ENCODE measurements at regions not wholly inside any gene's neighbourhood (a gene's known extent, or its start where the extent isn't known, plus 50 kb on each side); places are given as distances from the start of the nearest gene placed in this dataset.

GRCh38 chr12:93183940-93184671 lies 193.6 kb upstream of the NUDT4 start:
- peak; percentile 81 for DNase-seq

- DNase-seq: no peak
Observed at GRCh38 chr12:93184672-93185368, 192.9 kb upstream of the NUDT4 start.

GRCh38 chr12:93185369-93185741 lies 192.4 kb upstream of the NUDT4 start:
- no peak for DNase-seq

GRCh38 chr12:93186131-93186530 lies 191.6 kb upstream of the NUDT4 start:
- no peak for DNase-seq

- DNase-seq: no peak
Observed at GRCh38 chr12:93186621-93187020, 191.1 kb upstream of the NUDT4 start.

- no peak for DNase-seq
Observed at GRCh38 chr12:93191423-93191822, 186.3 kb upstream of the NUDT4 start.

- no peak for DNase-seq
Observed at GRCh38 chr12:93191956-93192355, 185.8 kb upstream of the NUDT4 start.

GRCh38 chr12:93192878-93193277 lies 184.8 kb upstream of the NUDT4 start:
- no peak for DNase-seq

- DNase-seq: no peak
Observed at GRCh38 chr12:93195511-93195910, 182.2 kb upstream of the NUDT4 start.

- DNase-seq: no peak
Observed at GRCh38 chr12:93197067-93197593, 180.6 kb upstream of the NUDT4 start.

GRCh38 chr12:93198086-93198485 lies 179.6 kb upstream of the NUDT4 start:
- no peak for DNase-seq

- DNase-seq: no peak
Observed at GRCh38 chr12:93199831-93200236, 177.9 kb upstream of the NUDT4 start.

- no peak for DNase-seq
Observed at GRCh38 chr12:93200291-93200917, 177.3 kb upstream of the NUDT4 start.

GRCh38 chr12:93201990-93202389 lies 175.7 kb upstream of the NUDT4 start:
- DNase-seq: no peak

GRCh38 chr12:93202688-93203087 lies 175.0 kb upstream of the NUDT4 start:
- no peak for DNase-seq

- DNase-seq: no peak
Observed at GRCh38 chr12:93203361-93203760, 174.4 kb upstream of the NUDT4 start.

GRCh38 chr12:93204896-93205295 lies 172.8 kb upstream of the NUDT4 start:
- DNase-seq: no peak

- DNase-seq: no peak
Observed at GRCh38 chr12:93205361-93205760, 172.4 kb upstream of the NUDT4 start.

GRCh38 chr12:93208011-93208410 lies 169.7 kb upstream of the NUDT4 start:
- no peak for DNase-seq

GRCh38 chr12:93214523-93215289 lies 163.0 kb upstream of the NUDT4 start:
- no peak for DNase-seq

GRCh38 chr12:93215290-93215678 lies 162.4 kb upstream of the NUDT4 start:
- no peak for DNase-seq

GRCh38 chr12:93219947-93220346 lies 157.8 kb upstream of the NUDT4 start:
- DNase-seq: no peak

- DNase-seq: no peak
Observed at GRCh38 chr12:93221841-93222240, 155.9 kb upstream of the NUDT4 start.

Data from right hindlimb (tissue), 1 donor.